OCI-LY1 (cell line): ENCODE measurements at regions not wholly inside any gene's neighbourhood (a gene's known extent, or its start where the extent isn't known, plus 50 kb on each side); places are given as distances from the start of the nearest gene placed in this dataset.

Experiments
- H2AFZ ChIP-seq: fragments of 200-600 bp; sonication (generic), shearing (Covaris generic); 2 replicates; pipeline ENCODE4 v1.6.0; 2014; ENCODE audit warnings: antibody characterized with exemption, mild to moderate bottlenecking, low read length
- H3F3A ChIP-seq: fragments of 200-600 bp; sonication (generic), shearing (Covaris generic); 2 replicates; pipeline ENCODE4 v1.6.0; 2014; ENCODE audit warnings: mild to moderate bottlenecking, antibody characterized with exemption, low read length, moderate library complexity; ENCODE audit not compliant: insufficient read depth
- H3K27ac ChIP-seq: fragments of 200-600 bp; sonication (generic); 2 replicates; pipeline ENCODE4 v1.5.1; 2014; ENCODE audit warnings: low read length, mixed run types, mild to moderate bottlenecking, low read depth; ENCODE audit not compliant: poor library complexity, severe bottlenecking
- H3K27me3 ChIP-seq: fragments of 200-600 bp; sonication (generic); 2 replicates; pipeline ENCODE4 v1.6.0; 2014; ENCODE audit warnings: antibody characterized with exemption, mild to moderate bottlenecking, low read length, moderate library complexity; ENCODE audit not compliant: insufficient read depth
- H3K36me3 ChIP-seq: fragments of 200-600 bp; sonication (generic); 2 replicates; pipeline ENCODE4 v1.6.1; 2014; ENCODE audit warnings: mild to moderate bottlenecking, antibody characterized with exemption, low read length, moderate library complexity, mixed read lengths; ENCODE audit not compliant: insufficient read depth
- H3K4me1 ChIP-seq: fragments of 200-600 bp; sonication (generic); 2 replicates; pipeline ENCODE4 v1.5.1; 2014; ENCODE audit warnings: mild to moderate bottlenecking, low read length, moderate library complexity; ENCODE audit not compliant: insufficient read depth, severe bottlenecking
- H3K4me2 ChIP-seq: fragments of 200-600 bp; sonication (generic), shearing (Covaris generic); 2 replicates; pipeline ENCODE4 v1.6.1; 2014; ENCODE audit warnings: low read length
- H3K4me3 ChIP-seq: fragments of 200-600 bp; sonication (generic); 2 replicates; pipeline ENCODE4 v1.5.1; 2014; ENCODE audit warnings: low read length, low read depth, mild to moderate bottlenecking, mixed read lengths; ENCODE audit not compliant: poor library complexity, severe bottlenecking
- H3K79me2 ChIP-seq: fragments of 200-600 bp; shearing (Covaris generic); 2 replicates; pipeline ENCODE4 v1.6.1; 2016; ENCODE audit warnings: mixed run types, low read length, mixed read lengths; ENCODE audit not compliant: insufficient read depth
- H3K9ac ChIP-seq: fragments of 200-600 bp; sonication (generic), shearing (Covaris generic); 2 replicates; pipeline ENCODE4 v1.6.1; 2014; ENCODE audit warnings: mild to moderate bottlenecking, low read length, mixed read lengths
- H3K9me2 ChIP-seq: fragments of 200-600 bp; sonication (generic), shearing (Covaris generic); 2 replicates; pipeline ENCODE4 v1.6.1; 2014; ENCODE audit warnings: low read depth, mild to moderate bottlenecking, low read length, mixed read lengths
- H3K9me3 ChIP-seq: fragments of 200-600 bp; shearing (Covaris generic); 2 replicates; pipeline ENCODE4 v1.6.1; 2014; ENCODE audit warnings: low read length, mixed read lengths
- H4K20me1 ChIP-seq: fragments of 200-600 bp; sonication (generic), shearing (Covaris generic); 2 replicates; pipeline ENCODE4 v1.6.0; 2016; ENCODE audit warnings: mild to moderate bottlenecking, low read length; ENCODE audit not compliant: insufficient read depth
- CTCF ChIP-seq: fragments of 200-600 bp; sonication (generic), shearing (Covaris generic); IDR thresholded peaks from 2 replicates; pipeline ENCODE4 v1.5.1; 2017; ENCODE audit warnings: mild to moderate bottlenecking, antibody characterized with exemption, low read length, moderate library complexity, mixed read lengths
- EZH2 ChIP-seq: fragments of 200-600 bp; sonication (generic), shearing (Covaris generic); IDR thresholded peaks from 2 replicates; pipeline ENCODE4 v1.8.0; 2017; ENCODE audit warnings: borderline replicate concordance, mixed run types, mild to moderate bottlenecking, antibody characterized with exemption, low read length, moderate library complexity, mixed read lengths

GRCh38 chr18:78784861-78785260, 194.8 kb upstream of the SALL3 start:
- TF ChIP-seq CTCF (no peak), EZH2 (no peak)
- Histone ChIP-seq H3K9me2 (no peaks in the 10 kb centered on the region), H2AFZ (no peak overlapping the region)

GRCh38 chr18:78785706-78786105, 193.9 kb upstream of the SALL3 start:
- no peaks in the 10 kb centered on the region for H3K4me1 ChIP-seq
- no peak overlapping the region for H3K4me3 ChIP-seq
- no peaks in the 10 kb centered on the region for H3K9me3 ChIP-seq
- no peak overlapping the region for H2AFZ ChIP-seq
- no peaks in the 10 kb centered on the region for H4K20me1 ChIP-seq
- H3K79me2 ChIP-seq = no peaks in the 10 kb centered on the region
- no peak for TF ChIP-seq EZH2
- no peak for TF ChIP-seq CTCF
- H3K27me3 ChIP-seq = no peaks in the 10 kb centered on the region
- H3K36me3 ChIP-seq = no peaks in the 10 kb centered on the region
- no peak overlapping the region for H3K9ac ChIP-seq
- no peak overlapping the region for H3K27ac ChIP-seq
- no peaks in the 10 kb centered on the region for H3F3A ChIP-seq
- H3K9me2 ChIP-seq = no peaks in the 10 kb centered on the region
- H3K4me2 ChIP-seq = no peak overlapping the region

More at GRCh38 chr18:78784861-78785260, 194.8 kb upstream of the SALL3 start:
- Histone ChIP-seq H3K27ac (no peak overlapping the region), H3F3A (no peaks in the 10 kb centered on the region), H3K4me2 (no peak overlapping the region), H3K27me3 (no peaks in the 10 kb centered on the region), H3K36me3 (no peaks in the 10 kb centered on the region), H3K9ac (no peak overlapping the region), H3K4me3 (no peak overlapping the region), H3K79me2 (no peaks in the 10 kb centered on the region), H4K20me1 (no peaks in the 10 kb centered on the region), H3K9me3 (no peaks in the 10 kb centered on the region), H3K4me1 (no peaks in the 10 kb centered on the region)

- Histone ChIP-seq H3K9me3 (no peaks in the 10 kb centered on the region), H3K27ac (no peak overlapping the region), H2AFZ (no peak overlapping the region), H3K4me3 (no peak overlapping the region), H4K20me1 (no peaks in the 10 kb centered on the region), H3K36me3 (no peaks in the 10 kb centered on the region), H3K9me2 (no peaks in the 10 kb centered on the region), H3K4me1 (no peaks in the 10 kb centered on the region), H3K27me3 (no peaks in the 10 kb centered on the region), H3K9ac (no peak overlapping the region), H3F3A (no peaks in the 10 kb centered on the region), H3K4me2 (no peak overlapping the region), H3K79me2 (no peaks in the 10 kb centered on the region)
- TF ChIP-seq CTCF (no peak), EZH2 (no peak)
These were observed 192.8 kb upstream of the SALL3 start for GRCh38 chr18:78786776-78787175.
